C4-2B (cell line): ENCODE measurements at regions not wholly inside any gene's neighbourhood (a gene's known extent, or its start where the extent isn't known, plus 50 kb on each side); places are given as distances from the start of the nearest gene placed in this dataset.

Experiments used
- ZFX ChIP-seq: fragments of 450-650 bp; IDR thresholded peaks from 2 replicates; pipeline ENCODE4 v1.6.1; 2017
- TF ChIP-seq, protein P1 (sequence below): fragments of 450-650 bp; conservative IDR thresholded peaks from 2 replicates; pipeline ENCODE4 v1.5.1; 2017; ENCODE audit warnings: mild to moderate bottlenecking

DNA sequence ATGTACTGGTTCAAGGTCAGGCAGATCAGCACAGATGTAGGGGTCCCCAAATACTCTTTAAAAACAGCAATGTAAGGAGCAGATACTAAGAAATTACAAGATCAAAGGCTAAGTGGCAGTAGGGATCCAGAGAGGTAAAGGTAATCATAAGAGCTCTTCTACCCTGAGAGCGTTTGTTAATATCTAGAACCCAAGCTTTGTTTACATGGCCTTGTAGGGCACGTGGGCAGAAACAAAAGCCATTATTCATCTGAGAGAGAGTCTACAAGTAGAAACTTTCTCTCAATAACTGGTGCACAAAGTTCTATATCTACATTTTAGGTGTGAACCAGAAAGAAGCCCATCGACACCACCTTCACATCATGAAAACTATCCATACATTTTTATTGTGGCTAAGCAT lies 225.6 kb upstream of the PCDH10 start:
- TF ChIP-seq, protein P1, sequence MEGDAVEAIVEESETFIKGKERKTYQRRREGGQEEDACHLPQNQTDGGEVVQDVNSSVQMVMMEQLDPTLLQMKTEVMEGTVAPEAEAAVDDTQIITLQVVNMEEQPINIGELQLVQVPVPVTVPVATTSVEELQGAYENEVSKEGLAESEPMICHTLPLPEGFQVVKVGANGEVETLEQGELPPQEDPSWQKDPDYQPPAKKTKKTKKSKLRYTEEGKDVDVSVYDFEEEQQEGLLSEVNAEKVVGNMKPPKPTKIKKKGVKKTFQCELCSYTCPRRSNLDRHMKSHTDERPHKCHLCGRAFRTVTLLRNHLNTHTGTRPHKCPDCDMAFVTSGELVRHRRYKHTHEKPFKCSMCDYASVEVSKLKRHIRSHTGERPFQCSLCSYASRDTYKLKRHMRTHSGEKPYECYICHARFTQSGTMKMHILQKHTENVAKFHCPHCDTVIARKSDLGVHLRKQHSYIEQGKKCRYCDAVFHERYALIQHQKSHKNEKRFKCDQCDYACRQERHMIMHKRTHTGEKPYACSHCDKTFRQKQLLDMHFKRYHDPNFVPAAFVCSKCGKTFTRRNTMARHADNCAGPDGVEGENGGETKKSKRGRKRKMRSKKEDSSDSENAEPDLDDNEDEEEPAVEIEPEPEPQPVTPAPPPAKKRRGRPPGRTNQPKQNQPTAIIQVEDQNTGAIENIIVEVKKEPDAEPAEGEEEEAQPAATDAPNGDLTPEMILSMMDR, result no peak
- TF ChIP-seq ZFX, result no peak
